NCI-H2196 (cell line): ENCODE measurements at regions not wholly inside any gene's neighbourhood (a gene's known extent, or its start where the extent isn't known, plus 50 kb on each side); places are given as distances from the start of the nearest gene placed in this dataset.

Source experiments
- DNase-seq: peaks from one replicate; lab custom pipeline; 2025; ENCODE audit not compliant: unreplicated experiment; lab: John Stamatoyannopoulos, UW

- no peak for DNase-seq
Observed at GRCh38 chr6:156167016-156167624, 610.1 kb upstream of the ARID1B start.

- no peak for DNase-seq
Observed at GRCh38 chr6:156166093-156166492, 611.1 kb upstream of the ARID1B start.

DNA sequence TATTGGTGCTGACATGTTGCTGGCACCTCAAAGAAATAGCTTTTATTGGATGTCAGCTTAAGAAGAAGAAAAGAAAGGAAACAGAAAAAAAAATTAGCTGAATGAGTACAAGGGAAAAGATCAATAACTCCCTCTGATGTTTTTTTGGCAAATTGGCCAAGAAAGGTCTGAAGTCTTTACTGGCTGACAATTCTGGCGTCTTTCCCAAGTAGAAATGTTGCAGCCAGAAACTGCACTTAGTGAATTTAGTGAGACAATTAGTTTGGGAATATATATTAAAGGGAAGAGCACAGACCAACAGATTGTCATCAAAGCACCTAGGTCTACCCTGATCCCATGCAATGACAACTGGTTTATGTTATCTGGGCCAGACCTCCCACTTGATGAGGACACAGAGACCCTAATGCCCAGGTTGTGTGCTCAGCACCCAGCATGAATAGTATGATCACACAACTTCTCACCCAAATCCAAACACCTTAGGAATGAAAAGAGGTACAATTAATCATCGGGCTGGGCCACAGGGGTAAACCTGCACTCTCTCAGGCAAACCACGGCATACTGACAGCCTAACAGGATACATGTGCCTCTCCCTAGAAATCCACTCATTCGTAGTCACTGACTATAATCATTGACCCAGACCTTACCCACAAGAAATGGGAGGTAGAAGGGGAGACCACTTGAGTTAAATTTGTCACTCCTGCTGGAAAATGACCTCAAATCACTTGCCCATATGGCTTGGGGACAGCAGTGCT, 612.3 kb upstream of the ARID1B start:
- no peak for DNase-seq

GRCh38 chr6:156163311-156163710, 613.9 kb upstream of the ARID1B start:
- DNase-seq, result no peak

DNA sequence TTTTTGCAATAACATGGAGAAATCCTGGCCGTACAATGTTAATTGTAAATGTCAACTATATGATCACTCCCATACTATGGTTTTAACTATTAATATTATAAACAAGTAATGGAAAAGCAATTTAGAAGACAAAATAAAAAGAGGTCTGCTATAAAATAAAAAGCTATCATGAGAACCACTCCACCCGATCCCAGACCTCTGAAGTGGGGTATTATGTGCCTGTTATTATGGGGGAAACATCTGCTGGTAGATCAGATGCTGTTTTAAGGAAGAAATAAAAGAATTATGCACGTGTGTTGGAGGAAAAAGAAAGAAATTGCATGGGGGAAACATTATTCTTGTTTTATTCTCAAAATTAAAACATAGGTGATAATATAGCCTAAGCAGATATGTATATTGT, 615.7 kb upstream of the ARID1B start:
- no peak for DNase-seq

- DNase-seq, result no peak
Observed at GRCh38 chr6:156160795-156161165, 616.4 kb upstream of the ARID1B start.

- DNase-seq, result no peak
Observed at GRCh38 chr6:156160007-156160794, 617.0 kb upstream of the ARID1B start.

DNA sequence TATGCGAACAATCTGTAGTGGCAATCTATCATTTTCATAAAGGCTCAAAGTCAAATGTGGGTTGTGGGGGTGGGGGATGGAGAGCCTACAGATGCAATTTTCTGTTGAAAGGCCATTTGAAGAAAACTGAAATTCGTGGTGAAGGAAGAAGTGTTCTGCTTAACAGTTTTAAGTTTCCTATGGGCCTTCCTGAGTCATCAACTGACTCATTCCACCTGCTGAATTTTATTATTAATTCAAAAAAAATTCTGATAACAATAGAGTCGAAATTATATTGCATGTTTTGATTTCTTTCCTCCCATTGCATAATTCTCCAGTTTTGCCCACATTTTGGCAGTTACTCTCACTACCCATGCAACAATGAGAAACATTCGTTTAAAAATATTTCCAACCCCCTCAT, 622.3 kb upstream of the ARID1B start:
- DNase-seq, result no peak

DNA sequence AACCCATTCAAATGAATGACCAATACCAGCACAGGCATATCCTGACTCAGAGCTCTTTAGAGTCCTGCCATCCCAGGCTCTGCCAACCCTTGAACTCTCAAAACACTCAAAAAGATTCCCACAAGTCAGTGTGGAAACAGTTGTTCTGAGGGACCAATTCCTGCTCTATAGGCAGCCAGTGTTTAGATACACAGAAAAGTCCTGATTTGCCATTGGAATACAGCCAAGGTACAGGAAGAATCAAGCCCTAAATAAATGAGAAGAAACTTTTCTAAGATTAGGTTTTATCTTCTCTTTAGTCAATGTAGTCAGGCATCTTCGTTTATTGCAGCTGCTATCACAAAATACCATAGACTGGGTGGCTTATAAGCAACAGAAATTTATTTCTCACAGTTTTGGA, 626.8 kb upstream of the ARID1B start:
- DNase-seq, result no peak

- DNase-seq, result no peak
Observed at GRCh38 chr6:156146891-156147290, 630.3 kb upstream of the ARID1B start.

DNA sequence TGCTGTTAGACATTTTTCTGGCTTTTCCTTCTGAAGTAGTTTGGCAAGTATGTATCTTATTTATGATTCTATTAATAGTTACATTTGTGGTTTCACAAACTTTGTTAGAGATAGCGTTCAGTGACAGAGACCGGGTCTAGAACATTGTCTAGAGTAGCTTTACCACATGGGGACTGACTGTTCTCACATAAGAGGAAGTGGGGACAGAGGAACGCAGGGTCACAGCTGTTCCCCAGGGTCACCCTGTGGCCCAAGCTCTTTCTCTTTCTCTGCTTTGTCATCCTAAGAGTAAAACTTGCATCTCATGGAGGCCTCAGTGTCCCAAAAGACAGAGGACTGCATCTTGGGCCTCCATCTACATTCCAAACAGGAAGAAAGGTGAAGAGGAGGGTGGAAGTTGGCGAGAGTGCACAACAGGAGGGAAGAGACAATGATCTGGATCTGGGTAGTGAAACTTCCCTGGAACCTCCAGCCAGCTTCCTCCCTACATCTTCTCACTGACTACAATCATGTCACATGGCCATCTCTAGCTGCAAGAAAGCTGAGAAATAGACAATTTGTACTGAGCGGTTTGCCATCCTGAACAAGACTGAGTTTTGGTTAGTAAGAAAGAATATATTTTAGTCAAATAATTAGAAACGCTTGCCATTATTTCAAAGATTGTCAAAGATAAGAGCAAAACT, 645.8 kb upstream of the ARID1B start:
- DNase-seq, result no peak

DNA sequence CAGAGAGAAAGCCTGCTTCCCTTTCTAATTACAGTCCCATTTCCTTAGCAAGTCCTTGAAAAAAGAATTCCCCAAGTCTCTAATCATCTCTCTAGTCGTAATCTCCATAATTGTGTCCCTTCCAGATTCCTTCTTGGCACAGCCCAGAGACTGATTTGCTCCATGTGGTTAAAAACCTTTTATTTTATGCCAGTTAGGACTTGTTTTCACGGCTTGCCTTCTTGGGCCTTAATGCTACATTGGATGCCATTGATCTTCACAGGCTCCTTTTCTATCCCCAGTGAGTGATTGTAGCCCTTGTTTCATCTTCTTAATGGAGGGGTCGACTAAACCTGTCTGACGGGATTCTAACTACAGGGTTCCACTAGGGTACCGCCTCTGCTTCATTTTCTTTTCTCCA, 650.6 kb upstream of the ARID1B start:
- no peak for DNase-seq

- no peak for DNase-seq
Observed at GRCh38 chr6:156125844-156126243, 651.3 kb upstream of the ARID1B start.

DNA sequence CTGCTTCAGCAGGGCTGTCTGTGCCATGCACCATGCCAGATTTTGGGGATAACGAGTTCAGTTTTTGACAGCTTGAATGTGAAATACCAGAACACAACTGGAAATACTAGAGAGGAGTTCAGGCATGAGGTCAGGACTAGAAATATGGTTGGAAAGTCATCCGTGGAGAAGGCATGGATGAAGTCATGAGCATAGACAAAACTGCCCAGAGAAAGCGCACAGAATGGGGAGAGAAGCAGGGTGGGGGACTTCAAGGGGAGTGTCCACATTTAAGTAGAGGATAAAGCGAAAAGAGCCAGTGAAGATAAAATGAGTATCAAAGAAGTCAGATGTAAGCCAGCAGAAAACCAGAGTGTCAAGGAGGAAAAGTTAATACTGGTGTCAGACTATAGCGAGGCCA, 653.4 kb upstream of the ARID1B start:
- DNase-seq, result no peak

GRCh38 chr6:156121973-156122372, 655.2 kb upstream of the ARID1B start:
- no peak for DNase-seq

DNA sequence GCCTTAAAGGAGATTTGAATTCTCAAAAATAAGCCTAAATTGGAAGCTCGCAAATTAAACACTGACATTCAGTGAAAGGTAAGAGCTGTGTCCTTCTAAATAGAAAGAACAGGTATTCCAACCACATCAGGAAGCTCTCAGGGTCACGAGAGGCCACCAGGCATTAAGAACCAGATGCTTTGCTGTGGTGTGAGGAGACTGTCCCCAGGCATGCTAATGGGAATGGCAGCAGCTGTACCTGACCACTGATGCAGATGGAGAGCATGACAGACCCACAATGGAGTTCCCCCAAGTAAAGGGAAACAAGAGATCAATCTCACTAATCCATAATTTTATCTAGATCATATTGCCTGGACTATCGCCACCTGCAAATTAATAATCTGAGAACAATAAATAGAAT, 658.9 kb upstream of the NOX3 start:
- DNase-seq, result no peak

GRCh38 chr6:156113631-156114030, 658.0 kb upstream of the NOX3 start:
- DNase-seq, result no peak

DNA sequence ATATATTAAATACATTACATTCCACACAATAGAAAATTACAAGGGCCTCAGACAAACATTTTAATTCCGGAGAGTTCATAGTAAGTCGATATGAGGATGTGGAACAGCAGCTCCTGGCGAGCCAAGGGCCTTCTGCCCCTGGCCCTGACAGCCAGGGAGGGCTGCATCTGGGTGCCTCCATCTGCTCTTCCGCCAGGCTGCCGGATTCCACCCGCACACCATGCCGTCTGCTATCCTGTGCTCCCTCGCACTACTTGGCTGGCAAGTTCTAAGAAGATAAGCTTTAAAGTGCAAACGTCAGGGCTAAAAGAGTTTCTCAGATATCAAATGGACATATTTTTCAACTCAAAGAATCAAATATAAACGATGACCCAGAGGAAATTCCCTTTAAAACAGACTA, 656.3 kb upstream of the NOX3 start:
- no peak for DNase-seq

GRCh38 chr6:156110249-156110648, 654.6 kb upstream of the NOX3 start:
- DNase-seq, result no peak

- no peak for DNase-seq
Observed at GRCh38 chr6:156109713-156110112, 654.1 kb upstream of the NOX3 start.

DNA sequence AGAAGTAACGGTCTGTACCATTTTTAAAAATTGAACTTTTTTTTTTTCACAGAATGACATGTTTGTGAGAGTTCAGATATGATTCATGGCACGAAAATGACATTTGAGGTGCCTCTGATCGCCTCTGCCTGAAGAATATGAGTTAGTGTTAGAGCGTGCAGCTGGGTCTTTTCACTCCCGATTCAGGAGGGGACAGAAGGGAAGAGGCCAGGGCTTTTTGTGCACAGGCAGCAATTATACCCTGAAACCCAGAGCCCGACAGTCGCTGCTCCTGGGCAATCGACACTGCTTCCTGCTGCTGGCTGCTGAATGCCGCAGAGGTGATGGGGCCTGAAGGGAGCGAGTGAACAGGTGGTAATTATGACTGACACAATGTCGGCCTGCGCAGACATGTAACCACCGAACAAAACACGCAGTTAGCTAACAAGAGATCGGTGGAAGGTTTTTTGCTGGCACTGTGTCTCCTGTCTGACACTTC, 652.0 kb upstream of the NOX3 start:
- DNase-seq, result no peak

DNA sequence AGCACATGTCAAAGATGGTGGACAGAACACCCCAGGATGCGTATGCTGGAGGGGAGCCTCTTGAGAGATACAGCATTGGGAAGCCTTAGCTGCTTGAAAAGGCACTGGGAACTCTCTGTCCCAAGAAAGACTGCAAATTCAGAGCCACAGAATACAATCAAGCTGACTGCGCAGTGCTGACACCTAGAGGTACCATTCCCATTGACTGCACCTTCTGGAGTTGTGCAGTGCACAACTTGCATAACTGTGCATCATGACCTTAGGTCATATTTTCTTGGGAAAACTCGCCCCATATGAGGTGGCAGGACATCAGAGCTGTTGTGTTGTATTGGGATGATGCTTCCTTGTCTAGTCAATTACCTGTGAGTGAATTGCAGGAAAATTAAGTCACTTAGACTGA, 646.5 kb upstream of the NOX3 start:
- DNase-seq, result no peak
